ENCODE measurements at regions not wholly inside any gene's neighbourhood (a gene's known extent, or its start where the extent isn't known, plus 50 kb on each side); places are given as distances from the start of the nearest gene placed in this dataset.
"Not testable (repeated sequence)": the region's sequence is repeated elsewhere in the genome, so short reads cannot be mapped to it uniquely, and the experiment has no call there.

GRCh38 chr4:54449999-54450398 is 207.8 kb upstream of the KIT start:
- no peaks in the 10 kb centered on the region for H3K79me2 ChIP-seq (ENCODE audit: control insufficient read depth, insufficient read depth, low read length)
- H3K27ac ChIP-seq (ENCODE audit: insufficient read depth, low read depth, low read length) = no peak overlapping the region
- H3K9me1 ChIP-seq (replicated peaks; ENCODE audit: control insufficient read depth, extremely low read depth, insufficient read depth, low read length) = no peaks in the 10 kb centered on the region
- no peaks in the 10 kb centered on the region for H3K36me3 ChIP-seq (ENCODE audit: control insufficient read depth in 2 of 2, extremely low read depth in 1 of 2, insufficient read depth in 2 of 2, low read length in 2 of 2)
- intact Hi-C loops (cut with micrococcal nuclease) = no loop called here
- H3K4me3 ChIP-seq (replicated peaks in 1 of 3; ENCODE audit: insufficient read depth in 1 of 3, low read depth in 1 of 3, low read length in 3 of 3) = no peak overlapping the region
- no peak overlapping the region for H3K9ac ChIP-seq (replicated peaks; ENCODE audit: extremely low read depth, insufficient read depth, low read length)
- no peak for DNase-seq (ENCODE audit: low read depth, low spot score)
- POLR2A ChIA-PET = no interaction called here
- H3K27me3 ChIP-seq (ENCODE audit: control insufficient read depth in 2 of 2, insufficient read depth in 2 of 2, low read length in 2 of 2) = no peaks in the 10 kb centered on the region
- no peak overlapping the region for H2AFZ ChIP-seq (ENCODE audit: low read depth, low read length)
- dilution Hi-C loops (cut with MboI; ENCODE audit: extremely low pct_ligation_motif_present, low sequenced_read_pairs) = no loop called here
- CTCF ChIA-PET = no interaction called here
- no peaks in the 10 kb centered on the region for H3K9me3 ChIP-seq (replicated peaks; ENCODE audit: control insufficient read depth, insufficient read depth, low read length)
- no TSS peak for BruUV-seq (replicated peaks)
- no peak for FAIRE-seq
- no peaks in the 10 kb centered on the region for H3K4me1 ChIP-seq (ENCODE audit: control insufficient read depth, extremely low read depth, insufficient read depth, low read length)
- H4K20me1 ChIP-seq (replicated peaks; ENCODE audit: control insufficient read depth, extremely low read depth, insufficient read depth, low read length) = no peaks in the 10 kb centered on the region
- H3K4me2 ChIP-seq (ENCODE audit: insufficient read depth, low read length) = no peak overlapping the region
- TF ChIP-seq EZH2 (IDR thresholded peaks at IDR 0.05; ENCODE audit: borderline replicate concordance, low read depth, low read length, severe bottlenecking) (no peak), MAX (IDR thresholded peaks at IDR 0.05; ENCODE audit: insufficient read depth, insufficient read length) (no peak), MYC (IDR thresholded peaks at IDR 0.05; ENCODE audit: low read depth, low read length) (no peak), JUN (IDR thresholded peaks at IDR 0.05; ENCODE audit: borderline replicate concordance, insufficient read depth, insufficient read length, low read depth) (no peak), GATA2 (IDR thresholded peaks at IDR 0.05; ENCODE audit: insufficient read depth, insufficient read length, low read depth, low read length) (no peak), POLR2AphosphoS5 (IDR thresholded peaks at IDR 0.05; ENCODE audit: insufficient read depth, low read depth, low read length) (no peak)

GRCh38 chr4:54466960-54467359 is 190.8 kb upstream of the KIT start:
- H3K9me1 ChIP-seq (replicated peaks; ENCODE audit: control insufficient read depth, extremely low read depth, insufficient read depth, low read length); H3K4me2 ChIP-seq (ENCODE audit: insufficient read depth, low read length); H3K4me1 ChIP-seq (ENCODE audit: control insufficient read depth, extremely low read depth, insufficient read depth, low read length); H3K27me3 ChIP-seq (ENCODE audit: control insufficient read depth in 2 of 2, insufficient read depth in 2 of 2, low read length in 2 of 2); H3K4me3 ChIP-seq (replicated peaks in 1 of 3; ENCODE audit: insufficient read depth in 1 of 3, low read depth in 1 of 3, low read length in 3 of 3); H3K79me2 ChIP-seq (ENCODE audit: control insufficient read depth, insufficient read depth, low read length); DNase-seq (ENCODE audit: low read depth, low spot score); intact Hi-C loops (cut with micrococcal nuclease); FAIRE-seq; H4K20me1 ChIP-seq (replicated peaks; ENCODE audit: control insufficient read depth, extremely low read depth, insufficient read depth, low read length); H3K36me3 ChIP-seq (ENCODE audit: control insufficient read depth in 2 of 2, extremely low read depth in 1 of 2, insufficient read depth in 2 of 2, low read length in 2 of 2); H3K9me3 ChIP-seq (replicated peaks; ENCODE audit: control insufficient read depth, insufficient read depth, low read length); dilution Hi-C loops (cut with MboI; ENCODE audit: extremely low pct_ligation_motif_present, low sequenced_read_pairs); CTCF ChIA-PET; H2AFZ ChIP-seq (ENCODE audit: low read depth, low read length); POLR2A ChIA-PET; BruUV-seq (replicated peaks); H3K27ac ChIP-seq (ENCODE audit: insufficient read depth, low read depth, low read length); H3K9ac ChIP-seq (replicated peaks; ENCODE audit: extremely low read depth, insufficient read depth, low read length): not testable (repeated sequence)
